ENCODE measurements at regions not wholly inside any gene's neighbourhood (a gene's known extent, or its start where the extent isn't known, plus 50 kb on each side); places are given as distances from the start of the nearest gene placed in this dataset.

GRCh38 chr5:164002214-164002613, 496.8 kb downstream of the MAT2B start:
- TF ChIP-seq, protein P1, sequence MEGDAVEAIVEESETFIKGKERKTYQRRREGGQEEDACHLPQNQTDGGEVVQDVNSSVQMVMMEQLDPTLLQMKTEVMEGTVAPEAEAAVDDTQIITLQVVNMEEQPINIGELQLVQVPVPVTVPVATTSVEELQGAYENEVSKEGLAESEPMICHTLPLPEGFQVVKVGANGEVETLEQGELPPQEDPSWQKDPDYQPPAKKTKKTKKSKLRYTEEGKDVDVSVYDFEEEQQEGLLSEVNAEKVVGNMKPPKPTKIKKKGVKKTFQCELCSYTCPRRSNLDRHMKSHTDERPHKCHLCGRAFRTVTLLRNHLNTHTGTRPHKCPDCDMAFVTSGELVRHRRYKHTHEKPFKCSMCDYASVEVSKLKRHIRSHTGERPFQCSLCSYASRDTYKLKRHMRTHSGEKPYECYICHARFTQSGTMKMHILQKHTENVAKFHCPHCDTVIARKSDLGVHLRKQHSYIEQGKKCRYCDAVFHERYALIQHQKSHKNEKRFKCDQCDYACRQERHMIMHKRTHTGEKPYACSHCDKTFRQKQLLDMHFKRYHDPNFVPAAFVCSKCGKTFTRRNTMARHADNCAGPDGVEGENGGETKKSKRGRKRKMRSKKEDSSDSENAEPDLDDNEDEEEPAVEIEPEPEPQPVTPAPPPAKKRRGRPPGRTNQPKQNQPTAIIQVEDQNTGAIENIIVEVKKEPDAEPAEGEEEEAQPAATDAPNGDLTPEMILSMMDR (conservative IDR thresholded peaks at IDR 0.05; ENCODE audit: control insufficient read depth, insufficient read depth, low read depth, low read length): no peak
- H3K4me3 ChIP-seq (ENCODE audit: control insufficient read depth, low read depth, low read length): no peak overlapping the region
- DNase-seq (ENCODE audit: low read depth): no peak

GRCh38 chr5:164002628-164003027, 497.2 kb downstream of the MAT2B start:
- H3K4me3 ChIP-seq (ENCODE audit: control insufficient read depth, low read depth, low read length): no peak overlapping the region
- peak; percentile 15 for DNase-seq (ENCODE audit: low read depth)
- TF ChIP-seq, protein P1 (conservative IDR thresholded peaks at IDR 0.05; ENCODE audit: control insufficient read depth, insufficient read depth, low read depth, low read length): no peak

DNA sequence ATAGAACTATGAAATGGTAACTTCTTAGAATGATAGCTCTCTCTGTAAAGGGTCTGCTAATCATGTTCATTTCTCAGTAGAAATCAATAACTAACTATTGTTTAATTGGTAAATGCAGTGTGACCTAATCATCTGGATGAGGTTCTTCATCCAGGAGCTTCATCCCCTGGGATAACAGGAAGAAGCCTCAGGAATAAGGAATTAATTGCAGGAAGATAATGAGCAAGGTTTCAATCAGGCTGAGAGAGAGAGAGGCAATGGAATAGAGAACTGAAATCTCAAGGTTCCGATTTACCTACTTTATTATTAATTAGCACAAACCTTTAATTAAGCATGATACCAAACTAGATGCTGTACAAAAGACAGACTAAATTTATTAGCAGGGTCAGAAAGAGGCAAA, 499.7 kb downstream of the MAT2B start:
- TF ChIP-seq, protein P1 (conservative IDR thresholded peaks at IDR 0.05; ENCODE audit: control insufficient read depth, insufficient read depth, low read depth, low read length): no peak
- H3K4me3 ChIP-seq (ENCODE audit: control insufficient read depth, low read depth, low read length): no peak overlapping the region
- DNase-seq (ENCODE audit: low read depth): no peak

GRCh38 chr5:164007064-164007463, 501.6 kb downstream of the MAT2B start:
- TF ChIP-seq, protein P1 (conservative IDR thresholded peaks at IDR 0.05; ENCODE audit: control insufficient read depth, insufficient read depth, low read depth, low read length): no peak
- no peak overlapping the region for H3K4me3 ChIP-seq (ENCODE audit: control insufficient read depth, low read depth, low read length)
- DNase-seq (ENCODE audit: low read depth): no peak

- no peak overlapping the region for H3K4me3 ChIP-seq (ENCODE audit: control insufficient read depth, low read depth, low read length)
- DNase-seq (ENCODE audit: low read depth): no peak
- TF ChIP-seq, protein P1 (conservative IDR thresholded peaks at IDR 0.05; ENCODE audit: control insufficient read depth, insufficient read depth, low read depth, low read length): no peak
Measured at GRCh38 chr5:164009621-164010020, 504.2 kb downstream of the MAT2B start.

- H3K4me3 ChIP-seq (ENCODE audit: control insufficient read depth, low read depth, low read length): no peak overlapping the region
- TF ChIP-seq, protein P1 (conservative IDR thresholded peaks at IDR 0.05; ENCODE audit: control insufficient read depth, insufficient read depth, low read depth, low read length): no peak
- no peak for DNase-seq (ENCODE audit: low read depth)
Measured at GRCh38 chr5:164010900-164011299, 505.5 kb downstream of the MAT2B start.

DNA sequence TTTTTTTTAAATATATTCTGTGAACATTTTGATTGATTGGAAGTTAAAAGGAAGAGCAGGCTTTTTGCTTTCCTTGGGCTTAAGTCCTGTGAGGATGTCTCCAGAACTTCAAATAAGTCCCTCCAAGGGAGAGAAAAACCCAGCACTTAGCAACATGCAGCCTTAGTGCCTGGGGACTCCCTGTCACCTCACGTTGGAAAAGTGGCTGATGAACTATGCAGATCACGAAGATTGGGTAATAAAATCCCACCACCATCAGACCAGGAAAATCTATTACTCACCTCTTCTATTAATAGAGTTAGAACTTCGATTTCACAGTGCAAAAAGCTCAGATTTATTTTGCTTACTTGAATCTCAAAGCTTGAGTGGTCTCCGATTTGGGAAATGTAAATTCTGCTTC, 507.0 kb downstream of the MAT2B start:
- TF ChIP-seq, protein P1 (conservative IDR thresholded peaks at IDR 0.05; ENCODE audit: control insufficient read depth, insufficient read depth, low read depth, low read length): no peak
- H3K4me3 ChIP-seq (ENCODE audit: control insufficient read depth, low read depth, low read length): no peak overlapping the region
- peak; percentile 4 for DNase-seq (ENCODE audit: low read depth)
